HCT116 (cell line): ENCODE measurements at regions not wholly inside any gene's neighbourhood (a gene's known extent, or its start where the extent isn't known, plus 50 kb on each side); places are given as distances from the start of the nearest gene placed in this dataset.

ENCODE experiments used
- EZH2 ChIP-seq: fragments of 200-600 bp; sonication (generic); IDR thresholded peaks from 2 replicates; pipeline ENCODE4 v1.6.1; 2017; ENCODE audit warnings: antibody characterized with exemption, mixed run types
- POLR2A ChIP-seq: IDR thresholded peaks from 2 replicates; pipeline ENCODE4 v1.7.0; 2011; ENCODE audit warnings: borderline replicate concordance; ENCODE audit not compliant: insufficient read depth, insufficient read length; ENCODE audit errors: extremely low read depth

- TF ChIP-seq POLR2A (no peak), EZH2 (no peak)
Observed at GRCh38 chr2:58358026-58358425, 116.9 kb upstream of the FANCL start.
